Superior temporal gyrus (tissue), 1 donor: ENCODE measurements at regions not wholly inside any gene's neighbourhood (a gene's known extent, or its start where the extent isn't known, plus 50 kb on each side); places are given as distances from the start of the nearest gene placed in this dataset.
A peak's percentile ranks its signal among the peaks of the same experiment; 100 is the strongest.

ENCODE experiments used
- DNase-seq: peaks from one replicate; pipeline ENCODE4 v3.0.0-alpha.2; 2016; ENCODE audit errors: extremely low spot score

DNA sequence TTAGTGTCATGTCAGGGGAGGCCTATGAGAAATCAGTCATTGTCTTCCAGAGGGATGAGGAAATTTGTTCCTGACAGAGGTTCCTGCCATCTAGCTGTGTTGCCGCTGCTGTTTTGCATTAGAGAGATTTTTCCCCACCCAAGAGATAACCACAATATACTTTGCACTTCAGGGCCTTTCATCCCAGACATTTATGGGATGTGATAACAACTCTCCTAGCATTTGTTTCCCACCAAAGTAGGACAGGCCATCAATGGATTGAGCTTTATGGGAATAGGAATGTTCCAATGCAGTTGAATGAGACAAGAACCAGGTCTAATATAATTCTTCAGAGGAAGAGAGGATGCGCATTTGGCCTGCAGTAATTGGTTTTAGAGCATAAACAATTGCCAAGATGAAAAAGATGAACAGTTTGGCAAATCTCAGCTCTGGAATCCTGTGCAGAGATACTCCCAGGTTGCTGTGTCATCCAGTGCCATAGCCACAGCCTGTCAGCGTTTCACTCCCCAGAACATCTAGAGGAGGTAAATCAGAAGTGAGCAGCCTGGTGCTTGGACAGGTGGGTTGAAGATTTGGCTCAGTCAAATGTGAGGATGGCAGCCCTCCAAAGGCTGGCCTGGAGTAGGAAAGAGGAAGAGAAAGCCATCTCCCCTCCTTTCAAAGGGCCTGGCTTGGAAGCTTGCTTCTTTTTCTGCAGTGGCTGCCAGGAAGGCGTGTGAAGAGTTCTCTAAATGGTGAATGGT, 93.7 kb upstream of the SETBP1 start:
- peak; percentile 45 for DNase-seq

DNA sequence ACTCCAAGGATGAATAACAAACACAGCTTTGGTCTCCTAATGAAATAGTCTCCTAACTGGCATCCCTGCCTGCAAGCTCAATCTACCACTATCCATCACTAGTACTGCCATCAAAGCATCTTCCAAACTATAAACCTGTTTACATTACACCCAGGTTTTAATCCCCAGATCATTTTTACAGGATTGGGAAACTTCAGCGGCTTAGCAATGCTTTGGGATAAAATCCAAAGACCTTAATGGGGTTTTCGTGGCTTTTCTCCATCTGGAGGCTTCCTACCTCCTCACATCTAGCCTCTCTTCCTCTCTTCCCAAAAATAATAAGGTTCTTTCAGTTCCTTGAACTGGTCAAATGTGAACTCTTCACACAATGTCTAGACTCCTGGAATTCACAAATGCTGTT, 92.2 kb upstream of the SETBP1 start:
- no peak for DNase-seq

DNA sequence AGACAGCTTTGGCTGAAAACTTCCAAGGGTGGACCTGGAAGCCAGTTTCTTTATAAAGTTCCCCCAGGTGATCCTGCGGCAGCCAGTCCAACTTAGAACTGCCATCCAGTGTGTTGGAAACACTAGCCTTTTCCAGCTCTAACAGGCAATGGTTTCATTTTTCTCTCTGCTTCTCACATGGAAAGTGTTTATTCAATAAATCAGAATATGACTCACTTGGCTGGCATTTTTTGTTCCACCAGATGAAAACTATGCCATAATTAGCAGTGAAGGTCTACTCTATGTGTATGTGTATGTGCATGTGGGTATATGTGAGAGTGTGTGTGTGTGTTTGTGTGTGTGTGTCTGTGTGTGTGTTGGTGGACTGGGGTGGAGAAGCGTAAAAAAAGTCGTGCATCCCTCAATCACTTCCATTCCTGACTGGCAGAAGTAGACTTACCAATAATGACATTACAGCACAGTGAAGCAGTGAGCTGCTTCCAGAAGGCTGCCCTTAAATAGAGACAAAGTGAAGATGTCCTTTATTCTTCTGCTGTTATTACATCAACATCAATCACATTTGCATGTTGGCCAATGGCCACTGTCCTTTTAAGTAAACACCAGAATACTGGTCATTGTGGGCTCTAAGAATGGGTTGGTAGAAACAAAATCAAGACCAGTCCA, 90.9 kb upstream of the SETBP1 start:
- peak; percentile 53 for DNase-seq

DNA sequence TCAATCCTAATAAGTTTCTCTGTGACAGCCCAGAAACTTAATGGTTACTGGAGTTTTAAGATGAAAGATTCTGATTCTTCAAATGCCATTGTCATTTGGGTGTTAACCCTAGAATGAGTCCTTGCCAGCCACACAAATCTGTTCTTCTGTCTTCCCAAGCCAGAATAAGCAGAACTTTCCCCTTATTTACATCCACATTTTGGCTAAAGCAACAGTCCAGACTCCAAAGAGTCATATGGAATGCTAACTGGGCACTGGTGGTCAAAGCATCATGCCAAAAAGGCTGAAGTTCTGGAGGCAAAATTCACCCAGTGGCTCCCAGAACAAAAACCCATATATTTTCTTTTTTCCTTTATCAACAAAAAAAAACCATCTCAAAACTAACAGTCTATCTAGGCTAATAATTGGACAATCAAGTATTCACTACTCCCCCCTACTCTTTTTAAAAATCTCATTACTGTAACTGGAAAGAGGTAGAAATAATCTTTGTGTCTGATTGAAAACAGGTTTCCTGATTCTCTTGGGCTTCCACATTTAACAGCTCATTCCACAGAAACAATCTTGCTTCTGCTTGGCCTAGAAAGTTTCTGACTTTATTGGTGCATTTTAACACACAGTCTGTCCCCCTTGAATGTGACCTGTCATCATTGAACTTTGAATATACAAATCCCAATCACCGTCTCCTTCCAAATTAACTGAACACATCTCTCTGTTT, 89.6 kb upstream of the SETBP1 start:
- DNase-seq: no peak

DNA sequence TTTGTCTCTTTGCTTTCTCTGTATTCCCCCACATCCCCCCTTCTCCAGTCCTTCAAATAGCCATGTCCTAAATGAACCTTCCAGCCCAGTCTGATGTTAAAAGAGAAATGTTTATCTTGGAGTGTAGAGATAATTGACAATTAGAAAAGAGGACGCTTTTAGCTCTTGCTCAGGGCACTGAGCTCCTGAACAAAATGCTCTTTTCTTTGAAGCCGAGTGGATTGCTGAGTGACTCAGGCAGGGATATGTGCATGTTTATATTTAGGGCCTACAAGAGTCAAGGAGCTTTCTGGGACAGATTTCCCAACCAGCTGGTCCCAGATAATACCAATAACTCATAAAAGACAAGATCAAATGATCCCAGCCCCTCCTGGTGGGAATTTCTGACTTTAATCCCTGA, 88.0 kb upstream of the SETBP1 start:
- DNase-seq: no peak

DNA sequence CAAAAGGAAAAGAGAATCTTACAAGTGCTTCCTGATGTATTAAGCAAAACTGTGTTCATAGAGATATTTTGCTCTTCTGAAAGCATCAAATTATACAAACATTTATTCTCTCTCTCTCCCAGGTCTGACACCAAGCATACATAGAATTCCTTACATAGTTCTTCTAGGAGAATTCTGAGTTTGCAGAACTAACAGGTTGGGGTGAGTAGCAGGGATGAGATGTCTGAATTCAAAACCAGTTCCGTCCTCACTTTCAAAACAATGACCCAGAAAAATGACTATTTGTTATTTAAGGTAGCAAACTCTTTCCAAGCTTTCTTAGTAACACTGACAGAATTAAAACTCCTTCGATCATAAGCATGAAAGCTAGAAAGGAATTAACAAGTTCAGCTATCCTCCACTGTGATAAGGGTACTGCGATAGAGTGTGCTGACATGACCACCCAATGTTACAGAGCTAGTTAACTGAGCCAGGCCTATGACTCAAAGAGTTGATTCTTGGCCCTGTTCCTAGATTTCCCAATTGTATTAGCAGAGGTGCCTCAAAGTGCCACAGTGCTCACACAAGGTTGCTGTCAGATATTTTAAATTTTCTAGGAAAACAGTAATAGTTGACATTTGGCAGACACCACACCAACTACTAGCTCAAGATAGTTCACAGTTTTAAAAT, 85.8 kb upstream of the SETBP1 start:
- DNase-seq: no peak

DNA sequence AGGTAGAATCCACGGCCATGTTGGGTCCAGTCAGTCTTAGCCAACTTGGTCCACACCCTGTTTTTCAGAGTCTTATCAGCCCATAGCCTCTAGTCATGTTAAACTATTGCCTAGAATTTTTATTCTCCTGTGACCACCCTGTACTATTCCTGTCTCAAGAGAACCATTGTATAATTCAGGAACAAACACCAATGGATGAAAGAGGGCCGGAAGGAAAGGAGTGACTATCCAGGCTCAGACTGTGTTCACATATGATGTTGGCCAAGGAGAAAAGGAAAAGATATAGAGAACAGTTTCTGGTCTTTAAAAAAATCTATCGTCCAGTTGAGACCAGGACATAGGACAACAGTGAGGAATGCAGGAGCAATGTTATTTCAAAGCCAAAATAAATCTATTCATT, 82.9 kb upstream of the SETBP1 start:
- no peak for DNase-seq

DNA sequence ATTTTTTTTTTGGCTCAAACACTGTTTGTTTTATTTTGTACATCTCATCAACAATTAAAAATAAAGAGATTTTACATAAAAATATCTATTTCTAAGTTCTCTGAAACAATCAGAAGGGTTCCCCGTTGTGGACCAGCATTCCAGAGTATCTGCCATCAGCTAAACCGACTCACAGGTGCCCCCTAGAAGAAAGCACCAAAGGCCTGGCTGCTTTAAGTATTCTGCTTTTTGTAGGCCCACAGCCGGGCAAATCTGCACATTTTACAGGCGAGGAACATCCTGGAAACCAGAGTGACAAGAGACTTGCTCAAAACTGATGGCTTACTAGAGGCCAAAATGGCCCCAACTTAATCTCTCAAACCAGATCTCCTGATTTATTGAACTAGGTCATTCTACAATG, 82.2 kb upstream of the SETBP1 start:
- no peak for DNase-seq

DNA sequence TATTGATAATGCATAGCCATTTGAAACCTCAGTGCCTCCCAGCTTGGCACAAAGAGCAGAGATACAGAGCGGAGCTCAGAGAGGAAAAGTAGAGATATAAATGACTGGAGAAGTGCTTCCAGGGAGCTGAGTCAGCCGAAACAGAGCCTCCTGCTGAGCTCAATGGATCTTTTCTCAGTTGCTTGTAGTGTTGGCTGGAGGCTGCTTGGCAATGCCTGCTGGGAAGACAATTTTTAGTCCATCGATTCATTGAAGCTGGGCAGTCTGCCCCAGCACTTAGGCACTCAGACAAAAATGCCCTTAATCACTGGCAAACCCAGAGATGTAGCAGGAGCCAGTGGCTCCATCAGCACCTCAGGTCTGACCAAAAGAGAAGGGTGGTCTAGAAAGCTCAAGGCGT, 81.3 kb upstream of the SETBP1 start:
- DNase-seq: peak; percentile 73

DNA sequence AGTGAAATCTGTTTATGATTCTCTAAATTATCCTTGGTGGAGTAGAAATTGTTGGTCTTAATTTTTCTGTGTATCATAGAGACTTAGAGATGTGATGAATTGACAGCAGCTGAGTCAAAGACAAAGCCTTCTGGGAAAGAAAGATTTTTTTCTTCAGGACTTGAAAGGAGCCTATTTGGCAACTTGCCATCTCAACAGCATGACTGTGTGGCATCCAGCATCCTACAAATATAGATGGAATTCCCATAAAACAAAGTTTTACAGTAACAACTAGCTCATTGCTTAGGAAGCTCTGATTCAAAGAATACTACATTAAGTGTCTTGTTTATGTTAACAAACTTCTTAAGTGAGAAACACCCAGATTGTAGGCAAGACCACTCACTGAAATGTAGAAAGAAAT, 79.2 kb upstream of the SETBP1 start:
- DNase-seq: no peak

DNA sequence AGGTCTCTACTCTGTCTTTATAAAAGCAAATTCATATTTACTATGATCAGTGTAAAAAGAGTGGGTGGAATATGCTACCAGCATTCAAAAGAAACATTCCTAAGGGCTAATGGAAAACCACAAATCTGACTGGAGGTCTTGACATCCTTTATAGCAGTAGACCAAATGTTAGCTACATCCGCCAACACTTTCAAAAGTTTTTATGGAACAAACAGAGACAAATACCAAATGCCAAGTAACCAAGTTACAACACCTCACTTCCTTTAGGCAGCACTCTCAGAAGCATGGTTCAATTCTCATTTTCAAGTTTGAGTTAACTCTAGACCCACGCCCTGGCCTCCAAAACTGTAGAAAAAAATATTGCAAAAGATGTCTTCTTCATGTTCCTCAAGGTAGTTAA, 78.3 kb upstream of the SETBP1 start:
- DNase-seq: no peak

DNA sequence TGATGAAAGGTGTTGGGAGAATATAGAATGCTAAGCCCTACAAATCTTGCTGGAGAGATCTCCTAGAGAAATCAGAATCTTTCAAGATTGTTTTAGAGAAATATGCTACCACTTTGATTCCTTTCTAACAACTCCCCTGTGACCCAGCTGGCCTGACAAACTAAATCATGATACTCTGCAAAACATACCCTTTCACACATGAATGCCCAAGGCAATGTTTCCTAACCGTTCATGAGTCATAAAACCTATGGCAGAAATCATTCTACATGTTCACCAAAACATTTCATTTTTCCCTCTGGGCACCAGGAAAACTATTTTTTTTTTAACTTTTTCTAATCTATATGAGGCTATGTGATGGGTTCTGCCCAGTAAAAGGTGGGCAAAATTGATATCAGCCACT, 77.8 kb upstream of the SETBP1 start:
- no peak for DNase-seq

DNA sequence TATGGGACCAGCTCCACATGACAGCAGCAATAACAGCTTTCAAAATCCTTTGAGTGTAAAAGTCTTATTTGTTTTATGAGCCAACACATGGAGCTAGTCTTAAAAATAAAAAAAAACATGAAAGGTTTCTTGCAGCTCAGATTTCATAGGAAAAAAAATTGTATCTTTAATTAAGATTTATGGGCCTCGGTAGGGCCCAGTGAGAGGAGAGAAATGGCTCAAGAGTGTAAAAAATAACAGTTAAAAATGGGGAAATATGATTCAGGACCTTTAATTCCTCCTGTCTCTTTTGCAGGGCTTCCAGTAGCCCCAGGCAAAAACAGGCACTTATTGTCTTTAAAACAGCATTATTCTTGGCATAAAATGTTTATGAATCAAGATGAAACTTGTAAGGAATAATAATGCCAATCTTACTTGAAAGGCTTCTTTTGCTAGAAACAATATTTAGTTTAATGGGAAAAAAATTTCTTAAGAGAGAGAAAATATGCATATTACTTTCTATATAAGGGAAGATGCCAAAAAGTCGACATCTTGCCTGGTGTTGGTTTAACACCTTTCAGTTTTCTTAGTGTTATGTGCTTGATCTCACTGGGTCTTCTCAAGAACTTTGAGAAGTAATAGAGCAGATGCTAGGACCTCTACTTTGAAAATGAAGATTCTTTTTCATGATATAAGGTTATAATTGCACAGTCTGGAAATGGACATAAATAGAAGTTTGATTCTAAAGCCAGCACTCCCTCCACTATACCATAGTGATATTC, 71.3 kb upstream of the SETBP1 start:
- DNase-seq: no peak

DNA sequence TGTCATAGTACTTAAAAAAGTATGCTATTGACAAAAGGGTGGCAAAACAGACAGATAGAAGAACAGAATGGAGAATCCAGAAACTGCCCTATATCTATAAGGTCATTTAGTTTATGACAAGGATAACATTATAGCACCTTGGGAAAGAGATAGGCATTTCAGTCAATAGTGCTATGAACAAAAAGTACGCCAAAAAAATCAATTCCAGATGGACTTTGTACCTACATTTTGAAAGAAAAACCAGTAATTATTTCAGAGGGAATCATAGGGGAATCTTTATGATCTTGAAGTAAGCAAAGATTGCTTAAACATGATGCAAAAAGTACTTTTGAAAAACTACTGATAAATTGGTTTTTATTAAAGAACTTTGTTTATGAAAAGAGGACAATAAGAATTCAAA, 59.9 kb upstream of the SETBP1 start:
- no peak for DNase-seq

DNA sequence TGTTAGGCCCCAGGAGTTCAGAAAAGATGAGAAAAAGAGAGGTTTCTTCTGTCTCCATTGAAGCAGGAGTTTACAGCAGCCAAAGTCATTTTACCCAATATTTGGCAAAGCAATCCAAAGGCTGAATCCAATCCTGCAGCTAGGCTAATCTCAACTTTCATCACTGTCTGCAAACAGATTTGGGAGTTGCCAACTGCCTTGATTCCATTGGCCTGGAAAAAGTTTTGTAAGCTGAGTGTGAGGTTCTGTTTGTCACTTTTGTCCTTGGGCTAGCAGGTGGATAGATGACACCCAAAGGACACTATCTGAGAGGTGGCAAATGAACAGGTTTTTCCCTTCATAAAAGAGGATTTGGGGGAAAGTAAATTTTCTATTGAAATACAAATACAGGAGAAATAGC, 56.6 kb upstream of the SETBP1 start:
- DNase-seq: no peak

DNA sequence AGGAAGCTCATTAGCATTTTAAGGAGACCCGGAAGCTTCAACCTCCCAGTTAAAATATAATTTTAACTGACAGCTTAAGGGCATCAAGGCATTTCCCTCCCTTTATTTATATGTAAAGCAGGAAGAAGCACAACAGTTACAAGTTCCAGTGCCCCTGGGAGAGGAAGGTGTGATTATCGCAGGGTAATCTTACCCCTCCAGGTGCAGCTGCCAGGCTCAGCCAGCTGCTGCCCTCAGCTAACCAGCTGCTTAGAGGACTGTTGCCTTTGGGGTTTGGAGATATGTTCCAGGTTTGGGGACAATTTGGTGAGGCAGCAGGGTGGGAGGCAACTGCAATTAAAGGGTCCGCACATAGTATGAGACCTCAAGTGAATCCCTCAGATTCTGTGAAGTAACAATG, 55.3 kb upstream of the SETBP1 start:
- no peak for DNase-seq

DNA sequence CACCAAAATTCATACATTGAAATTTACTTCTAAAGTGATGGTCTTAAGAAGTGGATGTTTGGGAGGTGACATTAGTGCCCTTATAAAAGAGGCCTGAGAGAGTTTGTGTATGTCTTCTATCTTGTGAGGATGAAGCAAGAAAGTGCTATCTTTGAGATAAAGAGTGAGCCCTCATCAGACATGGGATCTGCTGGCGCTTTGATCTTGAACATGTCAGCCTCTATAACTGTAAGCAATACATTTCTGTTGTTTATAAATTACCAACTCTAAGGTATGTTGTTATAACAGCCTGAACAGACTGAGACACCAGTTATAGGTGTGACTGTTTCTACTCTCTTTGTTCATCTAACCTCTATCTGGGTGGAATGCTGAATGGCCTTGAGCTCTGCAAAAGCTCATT, 54.5 kb upstream of the SETBP1 start:
- DNase-seq: no peak

DNA sequence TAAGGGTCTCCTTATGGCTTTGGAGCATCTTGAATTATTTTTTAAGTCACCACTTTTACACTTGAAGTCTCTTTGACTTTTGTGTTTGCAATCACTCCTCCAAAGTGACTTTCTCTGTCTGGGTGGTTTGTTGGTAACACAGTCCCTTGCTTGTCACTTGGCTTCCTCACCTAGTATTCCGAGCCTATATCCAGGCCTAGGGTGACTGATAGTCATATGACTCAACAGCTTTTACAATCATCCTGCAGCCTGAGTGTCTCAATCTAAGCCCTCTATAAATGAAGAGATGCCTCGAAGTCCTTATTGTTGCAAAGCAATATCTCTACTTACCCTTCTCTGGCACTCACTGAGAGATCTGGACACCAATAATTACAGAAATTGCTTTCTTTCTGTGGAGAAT, 53.9 kb upstream of the SETBP1 start:
- no peak for DNase-seq

DNA sequence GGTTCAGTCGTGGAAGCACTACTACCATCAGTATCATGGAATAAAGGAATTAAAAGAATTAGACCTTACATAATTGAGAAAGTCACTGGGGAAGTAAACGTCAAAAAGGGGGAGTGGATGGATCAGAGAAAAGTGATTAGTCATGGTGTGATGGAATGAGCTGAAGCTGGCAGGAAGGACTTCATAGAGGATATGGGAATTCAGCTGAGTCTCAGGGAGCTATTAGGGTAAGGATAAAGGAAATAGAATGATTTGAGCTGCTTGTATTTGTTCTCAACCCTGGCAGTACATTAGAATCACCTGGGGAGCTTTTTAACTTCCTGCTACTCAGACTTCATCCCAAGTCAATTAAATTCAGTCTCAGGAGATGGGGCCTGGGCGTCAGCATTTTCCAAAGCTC, 53.4 kb upstream of the SETBP1 start:
- DNase-seq: no peak

DNA sequence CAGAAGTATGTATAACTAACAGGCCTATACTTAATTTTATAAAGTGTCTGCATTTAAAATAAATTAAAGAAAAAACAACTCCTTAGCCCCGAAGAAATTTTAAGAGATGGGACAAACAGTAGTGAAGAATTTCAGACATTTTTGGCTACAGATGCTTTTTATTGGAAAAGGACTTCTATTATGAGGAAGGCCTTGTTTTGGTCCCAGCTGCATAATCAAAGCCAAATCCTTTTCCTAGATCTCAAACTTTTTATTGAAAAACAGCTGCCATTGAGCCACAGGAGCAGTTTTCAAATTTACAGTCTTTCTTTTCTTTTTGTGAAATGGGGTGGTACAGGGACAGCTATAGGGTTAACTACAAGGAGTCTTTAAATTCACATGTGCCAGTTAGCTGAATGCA, 51.3 kb upstream of the SETBP1 start:
- no peak for DNase-seq

DNA sequence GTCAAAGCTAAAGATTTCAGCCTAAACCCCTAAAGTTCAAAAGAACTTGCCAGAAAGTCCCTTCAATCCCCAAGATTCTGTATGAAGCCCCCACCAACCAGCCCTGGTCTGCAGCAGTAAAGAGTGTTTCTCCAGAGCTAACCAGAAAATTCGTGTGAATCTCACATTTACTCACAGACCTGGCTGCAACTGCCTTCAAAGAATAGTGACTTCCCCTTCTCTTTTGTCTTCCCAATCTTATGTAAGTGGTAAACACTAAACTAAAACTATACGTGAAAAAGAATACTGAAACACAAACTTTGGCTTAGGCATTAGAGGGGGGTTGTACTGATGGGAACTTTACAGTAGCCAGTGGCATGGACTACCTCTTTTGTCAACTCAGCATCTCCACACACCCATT, 50.6 kb upstream of the SETBP1 start:
- DNase-seq: no peak
